ENCODE measurements at regions not wholly inside any gene's neighbourhood (a gene's known extent, or its start where the extent isn't known, plus 50 kb on each side); places are given as distances from the start of the nearest gene placed in this dataset.
"Not testable (repeated sequence)": the region's sequence is repeated elsewhere in the genome, so short reads cannot be mapped to it uniquely, and the experiment has no call there.

GRCh38 chr5:87732875-87733768 is 320.4 kb upstream of the CCNH start:
- Histone ChIP-seq H3K36me3 (no peaks in the 10 kb centered on the region), H3K27ac (no peak overlapping the region), H3K9me3 (no peaks in the 10 kb centered on the region), H3K27me3 (no peaks in the 10 kb centered on the region), H3K4me3 (no peak overlapping the region), H3K4me1 (no peaks in the 10 kb centered on the region)
- intact Hi-C loops (cut with DNase I): no loop called here
- DNase-seq (no peak), ATAC-seq (no peak), FAIRE-seq (no peak)
- TF ChIP-seq CTCF (IDR thresholded peaks at IDR 0.05): no peak
- WGBS, 2 donors: 57 to 65% methylated on average over 7 of the region's 7 CpGs

GRCh38 chr5:87729781-87730180 is 317.1 kb upstream of the CCNH start:
- FAIRE-seq (no peak), ATAC-seq (no peak), DNase-seq (no peak)
- H3K4me1 ChIP-seq: no peaks in the 10 kb centered on the region
- no peaks in the 10 kb centered on the region for H3K9me3 ChIP-seq
- intact Hi-C loops (cut with DNase I): no loop called here
- H3K4me3 ChIP-seq: no peak overlapping the region
- no peaks in the 10 kb centered on the region for H3K27me3 ChIP-seq
- no peak for TF ChIP-seq CTCF (IDR thresholded peaks at IDR 0.05)
- H3K27ac ChIP-seq: no peak overlapping the region
- H3K36me3 ChIP-seq: no peaks in the 10 kb centered on the region

DNA sequence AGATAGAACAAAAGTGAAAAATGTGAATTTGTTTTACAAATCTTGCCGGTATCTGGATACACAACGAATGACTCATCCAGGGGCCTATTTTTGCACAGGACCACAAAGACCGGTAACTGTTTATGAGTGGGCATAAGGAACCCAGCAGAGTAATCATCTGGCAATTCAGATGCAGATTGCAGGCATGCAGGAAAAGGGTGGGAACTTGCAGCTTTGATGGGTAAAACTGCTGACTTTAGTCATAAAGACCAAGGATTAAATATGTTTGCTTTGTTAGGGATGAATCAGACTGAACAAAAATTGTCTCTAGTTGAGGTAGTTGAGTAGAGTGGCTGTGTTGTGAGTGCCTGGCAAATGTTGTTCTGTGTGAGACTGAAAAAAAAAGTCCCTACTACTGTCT is 309.6 kb upstream of the CCNH start:
- intact Hi-C loops (cut with DNase I): no loop called here
- ATAC-seq: no peak
- Histone ChIP-seq H3K4me1 (no peaks in the 10 kb centered on the region), H3K27ac (no peak overlapping the region), H3K9me3 (no peaks in the 10 kb centered on the region), H3K4me3 (no peak overlapping the region), H3K27me3 (no peaks in the 10 kb centered on the region), H3K36me3 (no peaks in the 10 kb centered on the region)
- no peak for DNase-seq
- WGBS, 2 donors: 74 to 86% methylated on average over 3 of the region's 3 CpGs
- TF ChIP-seq CTCF (IDR thresholded peaks at IDR 0.05): no peak
- FAIRE-seq: no peak

- H3K27ac ChIP-seq; H3K4me3 ChIP-seq; FAIRE-seq; DNase-seq; H3K4me1 ChIP-seq; H3K36me3 ChIP-seq; H3K27me3 ChIP-seq; intact Hi-C loops (cut with DNase I); ATAC-seq; H3K9me3 ChIP-seq: not testable (repeated sequence)
- 67 to 79% methylated on average over 15 of the region's 15 CpGs for WGBS, 2 donors
Measured at GRCh38 chr5:87718224-87718925, 305.6 kb upstream of the CCNH start.

DNA sequence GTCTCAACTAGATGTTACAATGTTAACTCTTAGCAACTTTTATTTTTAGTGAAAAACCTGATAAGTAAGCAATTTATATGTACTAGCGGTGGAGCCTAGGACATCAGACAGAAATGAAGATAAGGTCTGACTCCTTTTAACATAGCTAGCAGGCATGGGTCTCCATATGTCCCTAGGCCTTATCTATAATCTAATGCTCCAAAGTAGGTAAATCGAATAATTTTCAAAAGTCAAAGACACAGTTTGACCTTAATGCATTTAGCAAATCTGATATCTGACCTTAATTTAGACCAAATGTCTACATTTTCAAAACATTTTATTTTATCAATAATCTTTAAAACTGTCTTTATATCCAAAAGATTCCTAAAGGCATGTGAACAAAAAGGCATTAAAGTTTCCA is 305.0 kb upstream of the CCNH start:
- no peak for FAIRE-seq
- no peak overlapping the region for H3K27ac ChIP-seq

More for the DNA sequence above, 305.0 kb upstream of the CCNH start:
- intact Hi-C loops (cut with DNase I): no loop called here
- 63 to 77% methylated on average over 2 of the region's 2 CpGs for WGBS, 2 donors
- TF ChIP-seq CTCF (IDR thresholded peaks at IDR 0.05): no peak
- Histone ChIP-seq H3K4me3 (no peak overlapping the region), H3K4me1 (no peaks in the 10 kb centered on the region), H3K36me3 (no peaks in the 10 kb centered on the region), H3K27me3 (no peaks in the 10 kb centered on the region), H3K9me3 (no peaks in the 10 kb centered on the region)
- ATAC-seq: no peak
- no peak for DNase-seq

Data from pancreas (tissue), 10 donors.